Caco-2 (cell line): ENCODE measurements at regions not wholly inside any gene's neighbourhood (a gene's known extent, or its start where the extent isn't known, plus 50 kb on each side); places are given as distances from the start of the nearest gene placed in this dataset.

Source experiments
- BruUV-seq: library from RNA; stranded (reverse); fragments of 400-500 nt; replicated peaks from 2 replicates; lab custom pipeline; 2021; lab: Mats Ljungman, UMichigan
- CTCF ChIA-PET: fragments of 300-600 bp; sonication (Branson Sonifier 250); formaldehyde crosslinking; loops from one replicate; lab custom pipeline; 2022; ENCODE audit warnings: antibody characterized with exemption; lab: Charles Lee
- POLR2A ChIA-PET: fragments of 300-600 bp; sonication (Branson Sonifier 250); formaldehyde crosslinking; loops from one replicate; lab custom pipeline; 2022; ENCODE audit warnings: antibody characterized with exemption; lab: Charles Lee
- DNase-seq, 2 experiments: peaks; one replicate each; pipeline versions ENCODE4 v3.0.0 to v3.0.0-alpha.2; 2020 to 2022
- H3K27me3 ChIP-seq: replicated peaks from 2 replicates; pipeline ENCODE4 v1.6.0; 2011; ENCODE audit warnings: low read length; ENCODE audit not compliant: control insufficient read depth, insufficient read depth
- H3K36me3 ChIP-seq: 2 replicates; pipeline ENCODE4 v1.5.1; 2011; ENCODE audit warnings: low read length; ENCODE audit not compliant: control insufficient read depth, insufficient read depth
- H3K4me1 ChIP-seq: fragments of 250-450 bp; sonication (Bioruptor Pico); 2 replicates; pipeline ENCODE4 v1.5.1; 2020; ENCODE audit warnings: mild to moderate bottlenecking
- H3K4me3 ChIP-seq: 2 replicates; pipeline ENCODE4 v1.5.1; 2011; ENCODE audit warnings: low read depth, mild to moderate bottlenecking, control low read depth, low read length
- H3K9me3 ChIP-seq: fragments of 250-450 bp; sonication (Bioruptor Pico); 2 replicates; pipeline ENCODE4 v1.5.1; 2020; ENCODE audit warnings: mild to moderate bottlenecking, moderate library complexity
- H3K27ac Mint-ChIP-seq: one replicate; pipeline ENCODE4 v1.8.0; 2022; ENCODE audit warnings: mixed read lengths; ENCODE audit not compliant: unreplicated experiment
- H3K27me3 Mint-ChIP-seq: one replicate; pipeline ENCODE4 v1.8.0; 2022; ENCODE audit warnings: mixed read lengths; ENCODE audit not compliant: insufficient read depth, unreplicated experiment
- H3K36me3 Mint-ChIP-seq: one replicate; pipeline ENCODE4 v1.8.0; 2022; ENCODE audit warnings: mild to moderate bottlenecking, mixed read lengths; ENCODE audit not compliant: insufficient read depth, unreplicated experiment
- H3K4me1 Mint-ChIP-seq: one replicate; pipeline ENCODE4 v1.8.0; 2022; ENCODE audit warnings: low read depth, mixed read lengths; ENCODE audit not compliant: unreplicated experiment
- H3K4me3 Mint-ChIP-seq: one replicate; pipeline ENCODE4 v1.8.0; 2022; ENCODE audit warnings: mild to moderate bottlenecking, moderate library complexity, mixed read lengths; ENCODE audit not compliant: unreplicated experiment
- H3K9me3 Mint-ChIP-seq: one replicate; pipeline ENCODE4 v1.8.0; 2022; ENCODE audit warnings: mixed read lengths; ENCODE audit not compliant: unreplicated experiment
- intact Hi-C: fragments of 100-400 bp; cut with micrococcal nuclease; formaldehyde crosslinking; loops from one replicate; pipeline ENCODE4 v1.10.0; 2022; ENCODE audit not compliant: unreplicated experiment
- TF ChIP-seq, protein P1 (sequence below), 2 experiments: fragments of 200-600 bp in 1 of 2; IDR thresholded peaks; 1 replicate in 1 of 2; 2 replicates in 1 of 2; pipeline versions ENCODE4 v1.5.1 to v1.8.0; 2011 to 2022; ENCODE audit warnings: antibody characterized with exemption in 1 of 2, control low read depth in 1 of 2, inconsistent platforms in 1 of 2, low read depth in 1 of 2, low read length in 1 of 2, mild to moderate bottlenecking in 1 of 2, moderate library complexity in 1 of 2; ENCODE audit not compliant: insufficient read depth in 1 of 2, severe bottlenecking in 1 of 2, unreplicated experiment in 1 of 2

- TF ChIP-seq, protein P1, sequence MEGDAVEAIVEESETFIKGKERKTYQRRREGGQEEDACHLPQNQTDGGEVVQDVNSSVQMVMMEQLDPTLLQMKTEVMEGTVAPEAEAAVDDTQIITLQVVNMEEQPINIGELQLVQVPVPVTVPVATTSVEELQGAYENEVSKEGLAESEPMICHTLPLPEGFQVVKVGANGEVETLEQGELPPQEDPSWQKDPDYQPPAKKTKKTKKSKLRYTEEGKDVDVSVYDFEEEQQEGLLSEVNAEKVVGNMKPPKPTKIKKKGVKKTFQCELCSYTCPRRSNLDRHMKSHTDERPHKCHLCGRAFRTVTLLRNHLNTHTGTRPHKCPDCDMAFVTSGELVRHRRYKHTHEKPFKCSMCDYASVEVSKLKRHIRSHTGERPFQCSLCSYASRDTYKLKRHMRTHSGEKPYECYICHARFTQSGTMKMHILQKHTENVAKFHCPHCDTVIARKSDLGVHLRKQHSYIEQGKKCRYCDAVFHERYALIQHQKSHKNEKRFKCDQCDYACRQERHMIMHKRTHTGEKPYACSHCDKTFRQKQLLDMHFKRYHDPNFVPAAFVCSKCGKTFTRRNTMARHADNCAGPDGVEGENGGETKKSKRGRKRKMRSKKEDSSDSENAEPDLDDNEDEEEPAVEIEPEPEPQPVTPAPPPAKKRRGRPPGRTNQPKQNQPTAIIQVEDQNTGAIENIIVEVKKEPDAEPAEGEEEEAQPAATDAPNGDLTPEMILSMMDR (IDR thresholded peaks at IDR 0.05; ENCODE audit: insufficient read depth in 1 of 2, low read depth in 1 of 2, low read length in 1 of 2, severe bottlenecking in 1 of 2, unreplicated experiment in 1 of 2): no peak
- Histone ChIP-seq H3K27me3 (no peaks in the 10 kb centered on the region), H3K4me3 (no peak overlapping the region), H3K4me1 (no peaks in the 10 kb centered on the region), H3K36me3 (no peaks in the 10 kb centered on the region), H3K9me3 (no peaks in the 10 kb centered on the region)
- BruUV-seq: no TSS peak
- Mint-ChIP-seq H3K36me3 (no peaks in the 10 kb centered on the region), H3K27me3 (peaks cover 2% of the 10 kb centered on the region), H3K4me1 (no peaks in the 10 kb centered on the region), H3K9me3 (no peaks in the 10 kb centered on the region), H3K4me3 (no peak overlapping the region), H3K27ac (no peak overlapping the region)
- ChIA-PET POLR2A (no interaction called here), CTCF (no interaction called here)
- no peak for DNase-seq
- intact Hi-C loops: no loop called here
Measured at GRCh38 chr9:23477908-23478307, 348.1 kb downstream of the ELAVL2 start.

DNA sequence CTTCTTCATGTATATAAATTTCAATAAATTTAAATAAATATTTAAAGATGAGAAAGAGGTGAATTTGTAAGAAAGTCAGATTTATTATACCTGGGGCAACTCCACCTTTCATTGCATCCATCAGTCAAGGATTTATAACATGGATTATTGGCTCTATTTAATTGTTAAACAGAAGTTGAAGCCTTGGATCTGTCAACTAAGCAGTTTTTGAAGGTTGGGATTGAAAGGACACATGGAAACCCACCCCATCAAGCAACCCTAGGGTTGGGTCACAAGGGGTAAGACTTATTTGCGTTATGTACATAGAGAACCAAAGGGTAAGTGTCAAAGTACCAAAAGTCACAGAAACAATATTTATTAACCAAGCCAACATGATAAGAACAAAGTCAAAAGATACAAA, 342.5 kb downstream of the ELAVL2 start:
- H3K9me3 ChIP-seq: no peaks in the 10 kb centered on the region
- Mint-ChIP-seq H3K4me3 (no peak overlapping the region), H3K36me3 (no peaks in the 10 kb centered on the region), H3K4me1 (no peaks in the 10 kb centered on the region), H3K27ac (no peak overlapping the region), H3K9me3 (no peaks in the 10 kb centered on the region), H3K27me3 (no peaks in the 10 kb centered on the region)
- DNase-seq: no peak
- no peaks in the 10 kb centered on the region for H3K4me1 ChIP-seq
- ChIA-PET POLR2A (no interaction called here), CTCF (no interaction called here)
- BruUV-seq: no TSS peak
- intact Hi-C loops: no loop called here
- no peaks in the 10 kb centered on the region for H3K36me3 ChIP-seq
- H3K27me3 ChIP-seq: no peaks in the 10 kb centered on the region
- TF ChIP-seq, protein P1 (IDR thresholded peaks at IDR 0.05; ENCODE audit: insufficient read depth in 1 of 2, low read depth in 1 of 2, low read length in 1 of 2, severe bottlenecking in 1 of 2, unreplicated experiment in 1 of 2): no peak
- H3K4me3 ChIP-seq: no peak overlapping the region

DNA sequence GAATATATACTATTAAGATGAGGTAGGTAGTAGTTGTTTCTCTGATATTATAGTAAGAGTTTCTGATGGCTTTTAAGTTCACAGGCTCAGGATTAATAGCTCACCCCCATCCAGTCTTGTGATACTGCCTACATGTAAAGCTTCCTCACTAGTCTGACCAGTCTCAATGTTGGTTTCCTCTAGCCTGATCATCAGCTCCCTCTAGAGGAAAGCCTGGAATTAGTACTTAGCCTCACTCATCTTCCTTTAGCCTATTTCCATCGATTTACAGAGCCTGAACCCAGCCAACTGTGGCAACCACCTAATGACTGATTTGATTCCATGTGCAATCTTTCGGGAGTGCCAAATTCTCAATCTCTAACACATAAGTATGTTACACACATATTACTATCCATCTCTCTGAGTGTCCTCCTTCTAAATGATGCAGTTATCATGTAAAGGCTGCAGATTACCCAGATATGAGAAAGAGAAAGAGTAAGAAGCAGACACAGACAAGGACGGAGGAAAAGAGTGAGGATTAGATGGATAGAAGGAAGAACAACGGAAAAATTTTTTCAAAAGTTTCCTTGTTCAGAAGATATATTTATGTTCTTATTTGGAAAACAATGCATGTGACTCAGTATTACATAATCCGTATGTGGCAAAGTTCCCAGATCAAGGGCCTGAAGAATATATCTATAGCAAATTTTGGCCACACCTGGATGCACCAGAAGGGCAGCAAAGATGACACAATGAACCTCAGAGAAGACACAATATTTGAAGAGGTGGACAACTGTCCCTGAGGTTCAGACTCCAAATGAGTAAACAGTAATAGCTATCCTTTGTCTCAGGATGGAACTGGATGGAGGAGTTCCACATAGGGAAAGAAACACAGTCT, 333.7 kb downstream of the ELAVL2 start:
- no TSS peak for BruUV-seq
- no peaks in the 10 kb centered on the region for H3K27me3 Mint-ChIP-seq
- TF ChIP-seq, protein P1 (IDR thresholded peaks at IDR 0.05; ENCODE audit: insufficient read depth in 1 of 2, low read depth in 1 of 2, low read length in 1 of 2, severe bottlenecking in 1 of 2, unreplicated experiment in 1 of 2): peak; percentile 21 to 26
- H3K4me1 ChIP-seq: no peaks in the 10 kb centered on the region
- no peaks in the 10 kb centered on the region for H3K4me1 Mint-ChIP-seq
- DNase-seq: peak in 1 of 2 experiments; percentile 32
- ChIA-PET CTCF (no interaction called here), POLR2A (no interaction called here)
- no peak overlapping the region for H3K4me3 ChIP-seq
- H3K36me3 ChIP-seq: no peaks in the 10 kb centered on the region
- no peaks in the 10 kb centered on the region for H3K9me3 ChIP-seq
- no peak overlapping the region for H3K27ac Mint-ChIP-seq
- H3K27me3 ChIP-seq: no peaks in the 10 kb centered on the region
- intact Hi-C loops: no loop called here
- no peaks in the 10 kb centered on the region for H3K9me3 Mint-ChIP-seq
- H3K36me3 Mint-ChIP-seq: no peaks in the 10 kb centered on the region
- H3K4me3 Mint-ChIP-seq: no peak overlapping the region
